Gastrocnemius medialis (tissue), 4 donors: ENCODE measurements at regions not wholly inside any gene's neighbourhood (a gene's known extent, or its start where the extent isn't known, plus 50 kb on each side); places are given as distances from the start of the nearest gene placed in this dataset.

ENCODE experiments used
- POLR2A ChIP-seq, 2 donors: fragments of 450-650 bp; IDR thresholded peaks; one replicate each; pipeline ENCODE4 v1.6.1; 2017; ENCODE audit warnings: antibody characterized with exemption in 2 of 2, mild to moderate bottlenecking in 2 of 2, moderate library complexity in 2 of 2
- TF ChIP-seq, protein P1 (sequence below), 5 experiments: fragments of 450-650 bp in 3 of 5; fragments of 200-600 bp in 2 of 5; sonication (generic) in 2 of 5; IDR thresholded peaks in 4 of 5; conservative IDR thresholded peaks in 1 of 5; 1 replicate in 4 of 5; 2 replicates in 1 of 5; pipeline ENCODE4 v1.5.1; 2016 to 2019; ENCODE audit warnings: antibody characterized with exemption in 5 of 5, mild to moderate bottlenecking in 3 of 5, moderate library complexity in 3 of 5

DNA sequence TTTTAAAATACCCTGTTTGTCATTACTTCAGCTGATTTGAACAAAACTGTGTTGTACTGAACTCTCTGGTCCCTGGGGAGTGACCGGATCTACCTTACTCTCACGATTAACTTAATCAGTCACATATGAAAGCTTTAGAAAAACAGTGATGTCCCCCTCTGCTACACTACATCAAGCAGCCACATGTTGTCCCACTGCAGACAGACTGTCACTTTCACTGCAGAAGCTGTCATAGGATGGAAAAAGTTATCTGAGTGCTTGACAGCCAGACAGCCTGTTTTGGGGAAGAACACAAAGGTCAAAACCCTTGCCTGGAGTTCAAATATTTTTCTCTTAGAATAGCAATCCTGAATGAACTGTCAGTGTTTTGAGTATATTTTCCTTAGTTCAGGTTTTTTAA, 546.4 kb downstream of the DTWD2 start:
- TF ChIP-seq, protein P1, sequence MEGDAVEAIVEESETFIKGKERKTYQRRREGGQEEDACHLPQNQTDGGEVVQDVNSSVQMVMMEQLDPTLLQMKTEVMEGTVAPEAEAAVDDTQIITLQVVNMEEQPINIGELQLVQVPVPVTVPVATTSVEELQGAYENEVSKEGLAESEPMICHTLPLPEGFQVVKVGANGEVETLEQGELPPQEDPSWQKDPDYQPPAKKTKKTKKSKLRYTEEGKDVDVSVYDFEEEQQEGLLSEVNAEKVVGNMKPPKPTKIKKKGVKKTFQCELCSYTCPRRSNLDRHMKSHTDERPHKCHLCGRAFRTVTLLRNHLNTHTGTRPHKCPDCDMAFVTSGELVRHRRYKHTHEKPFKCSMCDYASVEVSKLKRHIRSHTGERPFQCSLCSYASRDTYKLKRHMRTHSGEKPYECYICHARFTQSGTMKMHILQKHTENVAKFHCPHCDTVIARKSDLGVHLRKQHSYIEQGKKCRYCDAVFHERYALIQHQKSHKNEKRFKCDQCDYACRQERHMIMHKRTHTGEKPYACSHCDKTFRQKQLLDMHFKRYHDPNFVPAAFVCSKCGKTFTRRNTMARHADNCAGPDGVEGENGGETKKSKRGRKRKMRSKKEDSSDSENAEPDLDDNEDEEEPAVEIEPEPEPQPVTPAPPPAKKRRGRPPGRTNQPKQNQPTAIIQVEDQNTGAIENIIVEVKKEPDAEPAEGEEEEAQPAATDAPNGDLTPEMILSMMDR (IDR thresholded peaks at IDR 0.05 in 4 of 5, conservative IDR thresholded peaks at IDR 0.05 in 1 of 5): no peak
- no peak for TF ChIP-seq POLR2A (IDR thresholded peaks at IDR 0.05)
